WTC11 (cell line): ENCODE measurements at regions not wholly inside any gene's neighbourhood (a gene's known extent, or its start where the extent isn't known, plus 50 kb on each side); places are given as distances from the start of the nearest gene placed in this dataset.

Experiments used
- ATAC-seq: fragments of 200-7000 bp; cut with Tn5 transposase; 2 replicates; pipeline ENCODE4 v1.10.0; 2021; ENCODE audit warnings: mild to moderate bottlenecking, moderate library complexity
- CTCF ChIA-PET: fragments of 300-600 bp; sonication (Branson Sonifier 250); formaldehyde crosslinking; loops from one replicate; lab custom pipeline; 2021; ENCODE audit warnings: antibody characterized with exemption; lab: Charles Lee
- POLR2A ChIA-PET: fragments of 350-600 bp; sonication (Branson Sonifier 250); formaldehyde crosslinking; loops from one replicate; lab custom pipeline; 2021; ENCODE audit warnings: antibody characterized with exemption; lab: Charles Lee
- DNase-seq: peaks from one replicate; pipeline ENCODE4 v3.0.0; 2021; ENCODE audit warnings: low spot score
- H3K27ac Mint-ChIP-seq: 2 replicates; pipeline ENCODE4 v1.8.0; 2021; ENCODE audit warnings: mixed read lengths
- H3K27me3 Mint-ChIP-seq: 2 replicates; pipeline ENCODE4 v1.8.0; 2021; ENCODE audit warnings: low read depth, mild to moderate bottlenecking, moderate library complexity, mixed read lengths
- H3K36me3 Mint-ChIP-seq: 2 replicates; pipeline ENCODE4 v1.8.0; 2021; ENCODE audit warnings: mixed read lengths
- H3K4me1 Mint-ChIP-seq: 2 replicates; pipeline ENCODE4 v1.8.0; 2022; ENCODE audit warnings: mixed read lengths
- H3K4me3 Mint-ChIP-seq: 2 replicates; pipeline ENCODE4 v1.8.0; 2021; ENCODE audit warnings: mild to moderate bottlenecking, moderate library complexity, mixed read lengths
- H3K9me3 Mint-ChIP-seq: 2 replicates; pipeline ENCODE4 v1.8.0; 2021; ENCODE audit warnings: mixed read lengths
- CREB1 ChIP-seq: sonication (generic); formaldehyde crosslinking; IDR thresholded peaks from 2 replicates; pipeline ENCODE4 v1.8.0; 2023; ENCODE audit warnings: mild to moderate bottlenecking, missing genetic modification reagents
- ERG ChIP-seq: fragments of 250-450 bp; sonication (Bioruptor Pico); IDR thresholded peaks from 2 replicates; pipeline ENCODE4 v1.8.0; 2021; ENCODE audit warnings: mild to moderate bottlenecking
- FOXP4 ChIP-seq: sonication (generic); formaldehyde crosslinking; IDR thresholded peaks from 2 replicates; pipeline ENCODE4 v1.8.0; 2022; ENCODE audit warnings: mild to moderate bottlenecking, missing genetic modification reagents
- KAT7 ChIP-seq: sonication (generic); formaldehyde crosslinking; IDR thresholded peaks from 2 replicates; pipeline ENCODE4 v1.8.1; 2023; ENCODE audit warnings: missing genetic modification reagents, mild to moderate bottlenecking, borderline replicate concordance
- MYBL2 ChIP-seq: sonication (generic); formaldehyde crosslinking; IDR thresholded peaks from 2 replicates; pipeline ENCODE4 v1.8.1; 2023; ENCODE audit warnings: mild to moderate bottlenecking, moderate library complexity, missing genetic modification reagents
- NFYB ChIP-seq: sonication (generic); formaldehyde crosslinking; conservative IDR thresholded peaks from 2 replicates; pipeline ENCODE4 v1.8.0; 2022; ENCODE audit warnings: low read depth, missing genetic modification reagents
- SMAD3 ChIP-seq: sonication (generic); formaldehyde crosslinking; IDR thresholded peaks from 2 replicates; pipeline ENCODE4 v1.8.0; 2022; ENCODE audit warnings: missing genetic modification reagents, mild to moderate bottlenecking, borderline replicate concordance
- TEAD1 ChIP-seq: sonication (generic); formaldehyde crosslinking; IDR thresholded peaks from 2 replicates; pipeline ENCODE4 v1.8.0; 2022; ENCODE audit warnings: mild to moderate bottlenecking, missing genetic modification reagents
- TP53 ChIP-seq: sonication (generic); formaldehyde crosslinking; IDR thresholded peaks from 2 replicates; pipeline ENCODE4 v1.8.1; 2023; ENCODE audit warnings: mild to moderate bottlenecking, missing genetic modification reagents
- ZBTB21 ChIP-seq: sonication (generic); formaldehyde crosslinking; IDR thresholded peaks from 2 replicates; pipeline ENCODE4 v1.8.1; 2023; ENCODE audit warnings: mild to moderate bottlenecking, missing genetic modification reagents, borderline replicate concordance
- ZNF121 ChIP-seq: sonication (generic); formaldehyde crosslinking; IDR thresholded peaks from 2 replicates; pipeline ENCODE4 v1.8.0; 2023; ENCODE audit warnings: missing genetic modification reagents
- ZNF263 ChIP-seq: sonication (generic); formaldehyde crosslinking; IDR thresholded peaks from 2 replicates; pipeline ENCODE4 v1.8.1; 2022; ENCODE audit warnings: low read depth, mild to moderate bottlenecking, moderate library complexity, missing genetic modification reagents
- ZNF317 ChIP-seq: sonication (generic); formaldehyde crosslinking; IDR thresholded peaks from 2 replicates; pipeline ENCODE4 v1.8.1; 2023; ENCODE audit warnings: low read depth, mild to moderate bottlenecking, moderate library complexity, missing genetic modification reagents, borderline replicate concordance
- ZNF671 ChIP-seq: fragments of 250-450 bp; sonication (Bioruptor Pico); IDR thresholded peaks from 2 replicates; pipeline ENCODE4 v1.8.0; 2021; ENCODE audit warnings: mild to moderate bottlenecking
- TF ChIP-seq, protein P1 (sequence below): sonication (generic); formaldehyde crosslinking; IDR thresholded peaks from 2 replicates; pipeline ENCODE4 v1.8.1; 2022; ENCODE audit warnings: mild to moderate bottlenecking, missing genetic modification reagents, moderate library complexity, borderline replicate concordance
- TF ChIP-seq, protein P2 (sequence below): fragments of 250-450 bp; sonication (Bioruptor Pico); IDR thresholded peaks from 2 replicates; pipeline ENCODE4 v1.9.0; 2021; ENCODE audit warnings: moderate library complexity, mild to moderate bottlenecking, inconsistent platforms, borderline replicate concordance
- TF ChIP-seq, protein P3 (sequence below): sonication (generic); formaldehyde crosslinking; IDR thresholded peaks from 2 replicates; pipeline ENCODE4 v1.8.0; 2022; ENCODE audit warnings: mild to moderate bottlenecking, missing genetic modification reagents
- TF ChIP-seq, protein P4 (sequence below): sonication (generic); formaldehyde crosslinking; IDR thresholded peaks from 2 replicates; pipeline ENCODE4 v1.8.1; 2023; ENCODE audit warnings: mild to moderate bottlenecking, missing genetic modification reagents, moderate library complexity
- TF ChIP-seq, protein P5 (sequence below): fragments of 250-450 bp; sonication (Bioruptor Pico); IDR thresholded peaks from 2 replicates; pipeline ENCODE4 v1.9.0; 2021; ENCODE audit warnings: mild to moderate bottlenecking
- TF ChIP-seq, protein P6 (sequence below): fragments of 250-450 bp; sonication (Bioruptor Pico); conservative IDR thresholded peaks from 2 replicates; pipeline ENCODE4 v1.9.0; 2021; ENCODE audit warnings: mild to moderate bottlenecking

GRCh38 chr22:48849963-48850657, 977.6 kb downstream of the BRD1 start:
- TF ChIP-seq ZNF317 = no peak
- TF ChIP-seq, protein P1, sequence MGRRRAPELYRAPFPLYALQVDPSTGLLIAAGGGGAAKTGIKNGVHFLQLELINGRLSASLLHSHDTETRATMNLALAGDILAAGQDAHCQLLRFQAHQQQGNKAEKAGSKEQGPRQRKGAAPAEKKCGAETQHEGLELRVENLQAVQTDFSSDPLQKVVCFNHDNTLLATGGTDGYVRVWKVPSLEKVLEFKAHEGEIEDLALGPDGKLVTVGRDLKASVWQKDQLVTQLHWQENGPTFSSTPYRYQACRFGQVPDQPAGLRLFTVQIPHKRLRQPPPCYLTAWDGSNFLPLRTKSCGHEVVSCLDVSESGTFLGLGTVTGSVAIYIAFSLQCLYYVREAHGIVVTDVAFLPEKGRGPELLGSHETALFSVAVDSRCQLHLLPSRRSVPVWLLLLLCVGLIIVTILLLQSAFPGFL (CRISPR knock-in tag) = no peak
- TF ChIP-seq KAT7 (CRISPR knock-in tag) = no peak
- TF ChIP-seq, protein P2, sequence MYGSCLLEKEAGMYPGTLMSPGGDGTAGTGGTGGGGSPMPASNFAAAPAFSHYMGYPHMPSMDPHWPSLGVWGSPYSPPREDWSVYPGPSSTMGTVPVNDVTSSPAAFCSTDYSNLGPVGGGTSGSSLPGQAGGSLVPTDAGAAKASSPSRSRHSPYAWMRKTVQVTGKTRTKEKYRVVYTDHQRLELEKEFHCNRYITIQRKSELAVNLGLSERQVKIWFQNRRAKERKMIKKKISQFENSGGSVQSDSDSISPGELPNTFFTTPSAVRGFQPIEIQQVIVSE = no peak
- TF ChIP-seq ZNF121 (CRISPR knock-in tag) = no peak
- no peak for TF ChIP-seq SMAD3 (CRISPR knock-in tag)
- TF ChIP-seq, protein P3, sequence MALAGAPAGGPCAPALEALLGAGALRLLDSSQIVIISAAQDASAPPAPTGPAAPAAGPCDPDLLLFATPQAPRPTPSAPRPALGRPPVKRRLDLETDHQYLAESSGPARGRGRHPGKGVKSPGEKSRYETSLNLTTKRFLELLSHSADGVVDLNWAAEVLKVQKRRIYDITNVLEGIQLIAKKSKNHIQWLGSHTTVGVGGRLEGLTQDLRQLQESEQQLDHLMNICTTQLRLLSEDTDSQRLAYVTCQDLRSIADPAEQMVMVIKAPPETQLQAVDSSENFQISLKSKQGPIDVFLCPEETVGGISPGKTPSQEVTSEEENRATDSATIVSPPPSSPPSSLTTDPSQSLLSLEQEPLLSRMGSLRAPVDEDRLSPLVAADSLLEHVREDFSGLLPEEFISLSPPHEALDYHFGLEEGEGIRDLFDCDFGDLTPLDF (CRISPR knock-in tag) = no peak
- TF ChIP-seq, protein P4, sequence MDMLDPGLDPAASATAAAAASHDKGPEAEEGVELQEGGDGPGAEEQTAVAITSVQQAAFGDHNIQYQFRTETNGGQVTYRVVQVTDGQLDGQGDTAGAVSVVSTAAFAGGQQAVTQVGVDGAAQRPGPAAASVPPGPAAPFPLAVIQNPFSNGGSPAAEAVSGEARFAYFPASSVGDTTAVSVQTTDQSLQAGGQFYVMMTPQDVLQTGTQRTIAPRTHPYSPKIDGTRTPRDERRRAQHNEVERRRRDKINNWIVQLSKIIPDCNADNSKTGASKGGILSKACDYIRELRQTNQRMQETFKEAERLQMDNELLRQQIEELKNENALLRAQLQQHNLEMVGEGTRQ (CRISPR knock-in tag) = no peak
- TF ChIP-seq MYBL2 (CRISPR knock-in tag) = no peak
- TF ChIP-seq CREB1 = no peak
- TF ChIP-seq ZNF263 (CRISPR knock-in tag) = no peak; the same call in 1 of the 2 replicates
- no peak for TF ChIP-seq ZNF671 (CRISPR knock-in tag)
- TF ChIP-seq ERG (CRISPR knock-in tag) = no peak
- TF ChIP-seq, protein P5, sequence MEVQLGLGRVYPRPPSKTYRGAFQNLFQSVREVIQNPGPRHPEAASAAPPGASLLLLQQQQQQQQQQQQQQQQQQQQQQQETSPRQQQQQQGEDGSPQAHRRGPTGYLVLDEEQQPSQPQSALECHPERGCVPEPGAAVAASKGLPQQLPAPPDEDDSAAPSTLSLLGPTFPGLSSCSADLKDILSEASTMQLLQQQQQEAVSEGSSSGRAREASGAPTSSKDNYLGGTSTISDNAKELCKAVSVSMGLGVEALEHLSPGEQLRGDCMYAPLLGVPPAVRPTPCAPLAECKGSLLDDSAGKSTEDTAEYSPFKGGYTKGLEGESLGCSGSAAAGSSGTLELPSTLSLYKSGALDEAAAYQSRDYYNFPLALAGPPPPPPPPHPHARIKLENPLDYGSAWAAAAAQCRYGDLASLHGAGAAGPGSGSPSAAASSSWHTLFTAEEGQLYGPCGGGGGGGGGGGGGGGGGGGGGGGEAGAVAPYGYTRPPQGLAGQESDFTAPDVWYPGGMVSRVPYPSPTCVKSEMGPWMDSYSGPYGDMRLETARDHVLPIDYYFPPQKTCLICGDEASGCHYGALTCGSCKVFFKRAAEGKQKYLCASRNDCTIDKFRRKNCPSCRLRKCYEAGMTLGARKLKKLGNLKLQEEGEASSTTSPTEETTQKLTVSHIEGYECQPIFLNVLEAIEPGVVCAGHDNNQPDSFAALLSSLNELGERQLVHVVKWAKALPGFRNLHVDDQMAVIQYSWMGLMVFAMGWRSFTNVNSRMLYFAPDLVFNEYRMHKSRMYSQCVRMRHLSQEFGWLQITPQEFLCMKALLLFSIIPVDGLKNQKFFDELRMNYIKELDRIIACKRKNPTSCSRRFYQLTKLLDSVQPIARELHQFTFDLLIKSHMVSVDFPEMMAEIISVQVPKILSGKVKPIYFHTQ = no peak
- TF ChIP-seq TP53 (CRISPR knock-in tag) = no peak
- TF ChIP-seq NFYB (CRISPR knock-in tag) = no peak
- no peak for TF ChIP-seq ZBTB21 (CRISPR knock-in tag)
- no peak for TF ChIP-seq TEAD1 (CRISPR knock-in tag)
- TF ChIP-seq, protein P6, sequence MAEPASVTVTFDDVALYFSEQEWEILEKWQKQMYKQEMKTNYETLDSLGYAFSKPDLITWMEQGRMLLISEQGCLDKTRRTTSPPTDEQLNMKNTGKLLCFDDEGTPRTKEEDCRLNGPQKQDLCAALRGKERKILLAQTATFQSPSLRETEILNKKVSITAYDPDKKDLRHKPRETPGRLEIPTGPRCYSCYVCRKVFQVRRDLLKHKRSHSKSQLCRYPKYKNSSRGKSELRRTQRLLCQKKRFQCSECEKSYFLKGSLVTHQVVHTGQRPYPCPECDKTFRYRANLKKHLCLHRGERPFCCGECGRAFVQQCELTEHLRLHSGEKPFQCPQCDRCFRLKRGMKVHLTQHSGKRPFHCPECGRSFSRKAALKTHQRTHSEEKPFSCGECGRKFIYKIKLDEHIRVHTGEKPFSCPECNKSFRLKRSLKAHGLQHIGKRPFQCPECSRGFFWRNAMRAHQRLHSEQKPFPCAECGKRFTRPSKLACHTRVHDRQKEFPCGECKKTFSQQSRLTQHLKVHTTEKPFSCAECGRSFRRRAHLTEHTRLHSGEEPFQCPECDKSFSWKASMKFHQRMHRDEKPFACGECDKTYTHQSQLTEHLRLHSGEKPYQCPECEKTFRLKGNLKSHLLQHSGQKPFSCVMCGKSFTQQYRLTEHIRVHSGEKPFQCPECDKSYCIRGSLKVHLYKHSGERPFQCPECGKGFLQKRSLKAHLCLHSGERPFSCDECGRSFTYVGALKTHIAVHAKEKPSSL (CRISPR knock-in tag) = no peak
- no peak for TF ChIP-seq FOXP4
- Mint-ChIP-seq H3K4me3 (no peak overlapping the region), H3K27me3 (no peaks in the 10 kb centered on the region; the same call in 1 of the 2 replicates), H3K4me1 (no peaks in the 10 kb centered on the region), H3K36me3 (no peaks in the 10 kb centered on the region), H3K27ac (no peak overlapping the region), H3K9me3 (peaks cover 14% of the 10 kb centered on the region)
- ATAC-seq = no peak
- ChIA-PET POLR2A (no interaction called here), CTCF (interaction anchor here (0.9 kb wide), 1 partner anchor 118 kb away, joined by 3 read pairs; no protein-coding TSS in a partner anchor)
- no peak for DNase-seq
